CD4-positive, alpha-beta T cell treated with Interleukin-4 for 1 hour (primary cell): ENCODE measurements at regions not wholly inside any gene's neighbourhood (a gene's known extent, or its start where the extent isn't known, plus 50 kb on each side); places are given as distances from the start of the nearest gene placed in this dataset.
"Not testable (repeated sequence)": the region's sequence is repeated elsewhere in the genome, so short reads cannot be mapped to it uniquely, and the experiment has no call there.

Experiments
- DNase-seq, 2 donors: peaks; one replicate each; pipeline ENCODE4 v3.0.0-alpha.2; 2020 to 2022

DNA sequence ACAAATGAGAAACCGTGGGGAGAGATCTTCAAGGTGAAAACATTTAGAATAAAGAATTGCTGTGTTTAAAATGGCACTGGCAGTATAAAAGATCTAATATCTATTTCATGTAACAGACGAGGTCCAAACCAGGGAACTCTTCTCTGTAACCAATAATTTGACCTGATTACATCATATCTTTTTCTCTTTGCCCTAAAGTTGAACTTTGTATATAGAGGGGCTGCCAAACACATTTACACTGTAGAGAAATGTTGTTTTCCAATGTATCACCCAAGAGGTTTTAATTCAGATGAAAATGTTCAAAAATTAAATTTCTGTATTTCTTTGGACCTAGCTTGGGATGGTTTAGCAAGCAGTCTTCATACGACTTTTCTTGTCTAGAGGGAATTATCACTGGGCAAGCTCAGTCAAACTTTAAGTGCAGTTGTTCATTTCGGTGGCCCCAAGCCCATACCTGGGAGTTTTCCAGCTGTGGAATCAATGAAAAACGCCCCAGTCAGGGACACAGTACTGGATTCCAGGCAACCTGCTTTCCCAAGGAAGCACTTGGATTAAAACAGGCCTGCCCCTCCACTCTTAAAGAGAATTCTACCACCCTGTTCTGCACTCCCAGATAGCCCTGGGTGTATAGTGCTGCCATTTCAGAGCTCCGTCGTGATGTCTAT, 208.5 kb upstream of the FN1 start:
- no peak for DNase-seq

- no peak for DNase-seq
Observed at GRCh38 chr2:215638687-215639086, 202.8 kb upstream of the FN1 start.

DNA sequence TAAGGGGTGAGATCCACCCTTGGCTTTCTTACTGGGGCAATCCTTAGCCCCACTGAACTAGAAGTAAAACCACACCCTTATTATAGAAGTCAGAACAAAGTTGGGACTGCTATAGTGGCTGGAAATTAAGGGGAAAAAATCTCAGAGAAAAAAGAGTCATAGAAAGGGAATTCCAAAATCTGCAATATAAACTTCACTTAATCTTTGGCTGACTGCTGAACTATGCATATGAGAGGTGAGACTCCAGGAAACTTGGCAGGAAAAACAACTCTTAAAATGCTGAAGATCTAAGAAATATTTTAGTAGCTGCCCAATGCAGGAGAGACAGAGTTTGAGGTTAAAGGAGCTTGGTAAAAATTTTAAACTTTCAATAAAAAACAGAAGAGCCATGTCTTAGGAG, 201.8 kb upstream of the FN1 start:
- no peak for DNase-seq

- no peak for DNase-seq
Observed at GRCh38 chr2:215636816-215637215, 200.9 kb upstream of the FN1 start.

DNA sequence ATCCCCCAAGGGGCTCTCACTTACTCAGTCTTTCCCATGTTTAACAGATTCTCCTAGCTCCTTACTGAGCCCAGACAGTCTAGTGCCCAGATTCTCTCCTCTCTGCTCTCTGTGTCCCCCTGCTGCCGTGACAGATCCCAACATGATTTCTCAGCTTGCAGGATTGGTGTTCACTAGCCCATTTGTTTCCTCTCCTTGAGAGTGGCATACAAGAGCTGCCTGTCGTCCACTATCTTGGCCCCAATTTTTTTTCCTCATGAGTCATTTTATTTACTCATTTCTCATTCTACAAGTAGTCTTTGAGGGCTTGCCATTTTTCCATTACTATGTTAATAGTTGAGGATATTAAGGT, 199.9 kb upstream of the FN1 start:
- no peak for DNase-seq

GRCh38 chr2:215635071-215635787, 199.4 kb upstream of the FN1 start:
- no peak for DNase-seq

GRCh38 chr2:215633360-215633759, 197.5 kb upstream of the FN1 start:
- no peak for DNase-seq

- no peak for DNase-seq
Observed at GRCh38 chr2:215631696-215632095, 195.8 kb upstream of the FN1 start.

GRCh38 chr2:215630796-215631195, 194.9 kb upstream of the FN1 start:
- not testable (repeated sequence) for DNase-seq

DNA sequence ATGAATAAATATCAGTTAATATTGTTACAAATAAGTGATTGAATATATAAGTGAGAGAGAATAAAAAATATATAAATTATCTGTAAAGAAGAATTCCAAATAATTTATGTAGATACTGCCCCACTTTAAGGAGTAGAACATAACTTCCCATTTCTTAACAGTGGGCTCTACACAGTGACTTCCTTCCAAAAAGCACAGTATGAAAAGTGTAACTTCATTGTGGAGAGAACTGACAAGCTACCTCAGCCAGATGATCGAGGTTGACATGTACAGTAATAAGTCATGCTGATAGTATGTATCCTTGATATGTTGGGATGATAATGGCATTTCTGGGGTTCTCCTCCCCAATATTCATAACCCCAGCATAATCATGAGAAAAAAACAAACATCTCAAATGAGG, 191.9 kb upstream of the FN1 start:
- no peak for DNase-seq

DNA sequence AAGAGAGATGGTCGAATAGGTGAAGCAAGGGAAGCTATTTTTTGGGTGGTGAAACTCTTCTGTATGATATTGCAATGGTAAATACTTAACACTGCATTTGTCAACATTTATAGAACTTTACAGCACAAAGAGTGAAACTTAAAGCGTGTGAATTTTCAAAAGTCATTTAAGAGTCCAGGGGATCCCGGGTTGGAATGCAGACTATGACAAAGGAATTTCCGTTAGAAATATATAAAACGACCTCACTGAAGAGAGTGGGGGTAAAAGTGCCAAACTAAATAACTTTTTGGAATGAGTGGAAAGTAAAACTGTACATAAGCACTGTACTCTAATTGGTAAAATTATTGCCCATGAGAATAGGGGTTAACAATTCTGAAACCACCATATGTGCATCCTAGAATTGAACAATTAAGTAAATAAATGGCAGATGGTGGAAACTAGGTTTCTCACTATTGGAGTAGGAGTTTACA, 191.0 kb upstream of the FN1 start:
- no peak for DNase-seq

DNA sequence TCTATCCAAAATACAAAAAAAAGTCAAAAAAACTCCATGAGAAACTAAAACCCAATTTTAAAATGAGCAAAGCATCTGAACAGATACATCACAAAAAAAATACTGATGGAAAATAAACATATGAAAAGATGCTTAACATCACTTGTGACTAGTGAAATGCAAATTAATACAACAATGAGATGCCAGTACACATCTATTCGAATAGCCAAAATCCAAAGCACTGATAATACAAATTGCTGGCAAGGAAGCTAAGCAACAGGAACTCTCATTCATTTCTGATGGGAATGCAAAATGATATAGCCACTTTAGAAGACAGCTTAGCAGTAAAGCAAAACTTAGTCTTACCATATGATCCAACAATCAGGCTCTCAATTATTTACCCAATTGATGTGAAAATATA, 190.2 kb upstream of the FN1 start:
- no peak for DNase-seq

GRCh38 chr2:215625207-215625606, 189.3 kb upstream of the FN1 start:
- no peak for DNase-seq

- no peak for DNase-seq
Observed at GRCh38 chr2:215624423-215624829, 188.6 kb upstream of the FN1 start.

DNA sequence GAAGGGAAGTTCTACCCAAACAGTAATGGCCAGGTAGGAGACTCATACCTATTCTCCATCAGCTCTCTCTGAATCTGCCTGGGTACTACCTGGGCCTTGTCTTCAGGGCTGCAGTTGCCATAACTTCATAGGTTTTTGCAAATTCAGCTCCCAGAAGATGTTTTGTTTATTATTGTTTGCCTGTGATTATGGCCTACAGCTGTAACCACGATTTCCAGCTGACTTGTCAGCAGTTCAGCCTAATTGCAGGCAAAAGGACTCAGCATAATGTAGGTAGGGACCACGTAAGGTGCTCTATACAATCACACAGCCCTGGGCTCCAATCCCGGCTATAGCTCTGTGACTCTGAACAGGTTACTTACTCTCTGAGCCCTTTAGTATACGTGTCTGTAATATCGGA, 187.0 kb upstream of the FN1 start:
- DNase-seq: no peak

GRCh38 chr2:215621381-215621780, 185.5 kb upstream of the FN1 start:
- DNase-seq: no peak

- no peak for DNase-seq
Observed at GRCh38 chr2:215620528-215620927, 184.7 kb upstream of the FN1 start.

DNA sequence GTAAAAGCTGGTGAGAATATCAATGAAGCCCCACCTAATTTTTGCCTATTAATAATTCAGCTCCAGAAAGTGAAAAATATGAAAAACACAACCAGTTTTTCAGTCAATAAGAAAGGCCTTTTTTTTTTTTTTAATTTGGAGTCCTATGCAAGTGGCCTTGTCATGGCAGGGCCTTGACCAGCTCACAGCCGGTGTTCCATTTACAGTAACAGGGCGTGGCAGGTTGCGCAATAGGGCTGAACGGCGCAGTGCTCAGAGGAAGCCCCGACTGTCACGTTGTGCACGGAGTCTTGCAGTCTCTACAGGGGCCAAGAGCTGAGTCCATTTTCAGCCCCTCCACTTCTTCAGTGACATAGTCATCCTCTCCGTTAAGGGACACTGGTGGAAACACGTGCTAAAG, 184.1 kb upstream of the FN1 start:
- peak in 1 of 2 donors; percentile 49 for DNase-seq

- DNase-seq: no peak
Observed at GRCh38 chr2:215619022-215619958, 183.4 kb upstream of the FN1 start.

- no peak for DNase-seq
Observed at GRCh38 chr2:215618145-215618544, 182.3 kb upstream of the FN1 start.

DNA sequence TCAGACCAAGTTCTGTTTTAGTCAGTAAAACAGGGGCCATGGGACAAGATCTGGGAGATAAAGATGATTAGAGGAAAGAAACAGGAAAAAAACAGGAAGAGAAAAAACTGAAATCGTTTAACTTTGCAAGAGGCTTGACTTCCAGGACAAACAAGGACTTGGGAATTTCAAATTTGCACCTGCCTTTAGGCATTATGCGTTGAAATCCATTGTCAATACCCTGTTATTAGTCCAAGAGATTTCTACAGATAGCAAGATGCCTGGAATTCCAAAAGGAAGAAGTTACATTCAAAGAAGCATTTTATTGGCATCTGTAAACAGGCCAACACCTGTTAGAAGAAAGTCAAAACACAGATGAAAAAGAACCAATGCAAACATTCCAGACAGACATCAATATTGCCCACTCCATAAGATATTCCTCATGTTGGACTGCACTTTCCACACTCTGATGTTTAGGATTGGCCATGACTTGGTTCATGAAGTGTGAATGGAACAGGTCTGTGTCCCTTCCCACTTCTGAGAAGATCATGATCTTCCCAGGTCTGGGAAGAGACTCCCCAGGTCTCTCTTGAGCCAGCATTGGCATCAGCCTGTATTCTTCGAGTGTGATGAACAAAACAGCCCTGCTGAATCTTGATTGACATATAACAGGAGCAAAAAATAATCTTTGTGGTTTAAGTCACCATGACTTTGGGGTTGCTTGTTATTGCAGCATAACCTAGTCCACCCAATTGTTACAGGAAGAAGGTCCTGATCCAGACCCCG, 181.4 kb upstream of the FN1 start:
- DNase-seq: no peak

GRCh38 chr2:215615803-215616174, 179.9 kb upstream of the FN1 start:
- DNase-seq: no peak
